Stimulated activated CD8-positive, alpha-beta memory T cell treated with anti-CD3 and anti-CD28 coated beads, Interleukin-7, amount 100 ng/mL, for 24 hours (primary cell): ENCODE measurements at regions not wholly inside any gene's neighbourhood (a gene's known extent, or its start where the extent isn't known, plus 50 kb on each side); places are given as distances from the start of the nearest gene placed in this dataset.

ENCODE experiments used
- DNase-seq: peaks from one replicate; pipeline ENCODE4 v3.0.0-alpha.2; 2020; ENCODE audit warnings: low read depth

GRCh38 chr1:65681096-65681495 lies 111.6 kb upstream of the PDE4B start:
- DNase-seq, result no peak

- peak; percentile 69 for DNase-seq
Observed at GRCh38 chr1:65687428-65688214, 105.1 kb upstream of the PDE4B start.

GRCh38 chr1:65688215-65688566 lies 104.5 kb upstream of the PDE4B start:
- no peak for DNase-seq

GRCh38 chr1:65688848-65689247 lies 103.8 kb upstream of the PDE4B start:
- no peak for DNase-seq

GRCh38 chr1:65691152-65691900 lies 101.4 kb upstream of the PDE4B start:
- no peak for DNase-seq

- DNase-seq, result no peak
Observed at GRCh38 chr1:65691972-65692371, 100.7 kb upstream of the PDE4B start.

- DNase-seq, result no peak
Observed at GRCh38 chr1:65694126-65694525, 98.6 kb upstream of the PDE4B start.

GRCh38 chr1:65694933-65695332 lies 97.8 kb upstream of the PDE4B start:
- DNase-seq, result no peak

GRCh38 chr1:65698590-65698989 lies 94.1 kb upstream of the PDE4B start:
- no peak for DNase-seq

GRCh38 chr1:65703853-65704252 lies 88.8 kb upstream of the PDE4B start:
- no peak for DNase-seq

- DNase-seq, result no peak
Observed at GRCh38 chr1:65704318-65704717, 88.4 kb upstream of the PDE4B start.

GRCh38 chr1:65717815-65718454 lies 74.8 kb upstream of the PDE4B start:
- DNase-seq, result no peak

- DNase-seq, result no peak
Observed at GRCh38 chr1:65719391-65719790, 73.3 kb upstream of the PDE4B start.

- no peak for DNase-seq
Observed at GRCh38 chr1:65722461-65722860, 70.2 kb upstream of the PDE4B start.

GRCh38 chr1:65724151-65724550 lies 68.5 kb upstream of the PDE4B start:
- no peak for DNase-seq

GRCh38 chr1:65725064-65725463 lies 67.6 kb upstream of the PDE4B start:
- no peak for DNase-seq

GRCh38 chr1:65728504-65728903 lies 64.2 kb upstream of the PDE4B start:
- DNase-seq, result no peak

GRCh38 chr1:65729259-65729658 lies 63.4 kb upstream of the PDE4B start:
- DNase-seq, result no peak

- no peak for DNase-seq
Observed at GRCh38 chr1:65734979-65735378, 57.7 kb upstream of the PDE4B start.

GRCh38 chr1:65741993-65742392 lies 50.7 kb upstream of the PDE4B start:
- no peak for DNase-seq
